ENCODE measurements at regions not wholly inside any gene's neighbourhood (a gene's known extent, or its start where the extent isn't known, plus 50 kb on each side); places are given as distances from the start of the nearest gene placed in this dataset.

GRCh38 chr6:104585646-104586045 lies 274.1 kb downstream of the HACE1 start:
- Mint-ChIP-seq H3K36me3 (no peaks in the 10 kb centered on the region), H3K4me3 (no peak overlapping the region), H3K4me1 (ENCODE audit: unreplicated experiment) (peaks cover 4% of the 10 kb centered on the region), H3K9me3 (no peaks in the 10 kb centered on the region), H3K27ac (no peak overlapping the region), H3K27me3 (no peaks in the 10 kb centered on the region)
- no peak for TF ChIP-seq CTCF (conservative IDR thresholded peaks at IDR 0.05)
- no peak for DNase-seq (ENCODE audit: extremely low spot score, unreplicated experiment)

GRCh38 chr6:104580452-104580851 lies 279.3 kb downstream of the HACE1 start:
- Mint-ChIP-seq H3K27me3 (no peaks in the 10 kb centered on the region), H3K4me3 (no peak overlapping the region), H3K27ac (no peak overlapping the region), H3K36me3 (no peaks in the 10 kb centered on the region), H3K4me1 (ENCODE audit: unreplicated experiment) (no peaks in the 10 kb centered on the region), H3K9me3 (no peaks in the 10 kb centered on the region)
- no peak for DNase-seq (ENCODE audit: extremely low spot score, unreplicated experiment)
- no peak for TF ChIP-seq CTCF (conservative IDR thresholded peaks at IDR 0.05)

- no peak overlapping the region for H3K4me3 Mint-ChIP-seq
- H3K27ac Mint-ChIP-seq, result no peak overlapping the region
- no peaks in the 10 kb centered on the region for H3K27me3 Mint-ChIP-seq
- DNase-seq (ENCODE audit: extremely low spot score, unreplicated experiment), result no peak
- H3K4me1 Mint-ChIP-seq (ENCODE audit: unreplicated experiment), result no peaks in the 10 kb centered on the region
- no peak for TF ChIP-seq CTCF (conservative IDR thresholded peaks at IDR 0.05)
- no peaks in the 10 kb centered on the region for H3K36me3 Mint-ChIP-seq
- no peaks in the 10 kb centered on the region for H3K9me3 Mint-ChIP-seq
Measured at GRCh38 chr6:104579310-104579863, 280.3 kb downstream of the HACE1 start.

- no peak overlapping the region for H3K4me3 Mint-ChIP-seq
- H3K27ac Mint-ChIP-seq, result no peak overlapping the region
- no peak for DNase-seq (ENCODE audit: extremely low spot score, unreplicated experiment)
- TF ChIP-seq CTCF (conservative IDR thresholded peaks at IDR 0.05), result no peak
- H3K36me3 Mint-ChIP-seq, result no peaks in the 10 kb centered on the region
- no peaks in the 10 kb centered on the region for H3K27me3 Mint-ChIP-seq
- H3K9me3 Mint-ChIP-seq, result no peaks in the 10 kb centered on the region
- no peaks in the 10 kb centered on the region for H3K4me1 Mint-ChIP-seq (ENCODE audit: unreplicated experiment)
Measured at GRCh38 chr6:104575536-104575935, 284.2 kb downstream of the HACE1 start.

- Mint-ChIP-seq H3K4me3 (no peak overlapping the region), H3K4me1 (ENCODE audit: unreplicated experiment) (no peaks in the 10 kb centered on the region), H3K27ac (no peak overlapping the region), H3K36me3 (no peaks in the 10 kb centered on the region), H3K9me3 (no peaks in the 10 kb centered on the region), H3K27me3 (no peaks in the 10 kb centered on the region)
- TF ChIP-seq CTCF (conservative IDR thresholded peaks at IDR 0.05), result no peak
- no peak for DNase-seq (ENCODE audit: extremely low spot score, unreplicated experiment)
Measured at GRCh38 chr6:104574135-104574750, 285.5 kb downstream of the HACE1 start.

Data from type B pancreatic cell (in vitro differentiated cells).